Fibroblast of skin of back (primary cell): ENCODE measurements at regions not wholly inside any gene's neighbourhood (a gene's known extent, or its start where the extent isn't known, plus 50 kb on each side); places are given as distances from the start of the nearest gene placed in this dataset.

ENCODE experiments used
- DNase-seq: peaks from one replicate; pipeline ENCODE4 v3.0.0-alpha.2; 2013

GRCh38 chr11:127381247-127381646 is 380.7 kb upstream of the KIRREL3 start:
- no peak for DNase-seq

- DNase-seq: no peak
Observed at GRCh38 chr11:127379686-127380085, 379.1 kb upstream of the KIRREL3 start.

- no peak for DNase-seq
Observed at GRCh38 chr11:127376301-127376700, 375.7 kb upstream of the KIRREL3 start.

- no peak for DNase-seq
Observed at GRCh38 chr11:127369356-127369755, 368.8 kb upstream of the KIRREL3 start.

- DNase-seq: no peak
Observed at GRCh38 chr11:127362754-127363308, 362.3 kb upstream of the KIRREL3 start.

- DNase-seq: no peak
Observed at GRCh38 chr11:127358160-127358559, 357.6 kb upstream of the KIRREL3 start.

GRCh38 chr11:127350476-127350875 is 349.9 kb upstream of the KIRREL3 start:
- no peak for DNase-seq

- DNase-seq: peak; percentile 34
Observed at GRCh38 chr11:127345819-127346459, 345.4 kb upstream of the KIRREL3 start.

GRCh38 chr11:127340438-127340837 is 339.9 kb upstream of the KIRREL3 start:
- no peak for DNase-seq

GRCh38 chr11:127339376-127339775 is 338.8 kb upstream of the KIRREL3 start:
- DNase-seq: no peak

GRCh38 chr11:127338380-127339259 is 338.1 kb upstream of the KIRREL3 start:
- DNase-seq: no peak

GRCh38 chr11:127334466-127334865 is 333.9 kb upstream of the KIRREL3 start:
- DNase-seq: no peak

- DNase-seq: no peak
Observed at GRCh38 chr11:127332896-127333295, 332.3 kb upstream of the KIRREL3 start.

GRCh38 chr11:127330044-127330443 is 329.5 kb upstream of the KIRREL3 start:
- no peak for DNase-seq

GRCh38 chr11:127308291-127308690 is 307.7 kb upstream of the KIRREL3 start:
- no peak for DNase-seq

- no peak for DNase-seq
Observed at GRCh38 chr11:127307700-127308099, 307.1 kb upstream of the KIRREL3 start.

GRCh38 chr11:127304634-127305033 is 304.1 kb upstream of the KIRREL3 start:
- DNase-seq: no peak

- DNase-seq: no peak
Observed at GRCh38 chr11:127288926-127289325, 288.4 kb upstream of the KIRREL3 start.

GRCh38 chr11:127281534-127281933 is 281.0 kb upstream of the KIRREL3 start:
- DNase-seq: no peak

- no peak for DNase-seq
Observed at GRCh38 chr11:127275774-127276173, 275.2 kb upstream of the KIRREL3 start.

GRCh38 chr11:127274328-127274676 is 273.7 kb upstream of the KIRREL3 start:
- no peak for DNase-seq

- DNase-seq: no peak
Observed at GRCh38 chr11:127273593-127274327, 273.2 kb upstream of the KIRREL3 start.

GRCh38 chr11:127270851-127271250 is 270.3 kb upstream of the KIRREL3 start:
- no peak for DNase-seq
